Astrocyte (in vitro differentiated cells and primary cell): ENCODE measurements at regions not wholly inside any gene's neighbourhood (a gene's known extent, or its start where the extent isn't known, plus 50 kb on each side); places are given as distances from the start of the nearest gene placed in this dataset.
A peak's percentile ranks its signal among the peaks of the same experiment; 100 is the strongest.

Source experiments
- DNase-seq: peaks from one replicate; pipeline ENCODE4 v3.0.0-alpha.2; 2010; ENCODE audit warnings: low read depth
- FAIRE-seq: peaks from 2 replicates; lab custom pipeline; 2011; peaks lifted over from hg19 to GRCh38; lab: Jason Lieb, UNC
- H2AFZ ChIP-seq: 2 replicates; pipeline ENCODE4 v1.6.0; 2012; ENCODE audit warnings: low read depth, low read length, inconsistent platforms
- H3K27ac ChIP-seq: 2 replicates; pipeline ENCODE4 v1.5.1; 2011; ENCODE audit warnings: low read depth, low read length, inconsistent platforms
- H3K27me3 ChIP-seq: 2 replicates; pipeline ENCODE4 v1.6.0; 2011; ENCODE audit warnings: low read length, inconsistent platforms; ENCODE audit not compliant: insufficient read depth
- H3K36me3 ChIP-seq: 2 replicates; pipeline ENCODE4 v1.5.1; 2011; ENCODE audit warnings: low read length, inconsistent platforms; ENCODE audit not compliant: insufficient read depth
- H3K4me1 ChIP-seq: 2 replicates; pipeline ENCODE4 v1.5.1; 2011; ENCODE audit warnings: low read length, inconsistent platforms; ENCODE audit not compliant: insufficient read depth
- H3K4me2 ChIP-seq: 2 replicates; pipeline ENCODE4 v1.6.0; 2012; ENCODE audit warnings: low read length, inconsistent platforms
- H3K4me3 ChIP-seq: 2 replicates; pipeline ENCODE4 v1.5.1; 2011; ENCODE audit warnings: low read depth, mild to moderate bottlenecking, low read length, inconsistent platforms; ENCODE audit not compliant: insufficient read depth
- H3K79me2 ChIP-seq: 2 replicates; pipeline ENCODE4 v1.6.0; 2012; ENCODE audit warnings: mild to moderate bottlenecking, low read length, inconsistent platforms; ENCODE audit not compliant: insufficient read depth
- H3K9ac ChIP-seq: 2 replicates; pipeline ENCODE4 v1.6.0; 2012; ENCODE audit warnings: mild to moderate bottlenecking, low read length, inconsistent platforms
- H3K9me3 ChIP-seq: 2 replicates; pipeline ENCODE4 v1.5.1; 2012; ENCODE audit warnings: low read depth, mild to moderate bottlenecking, low read length, inconsistent platforms; ENCODE audit not compliant: insufficient read depth
- H4K20me1 ChIP-seq: 2 replicates; pipeline ENCODE4 v1.6.0; 2012; ENCODE audit warnings: low read length, inconsistent platforms; ENCODE audit not compliant: insufficient read depth
- H3K27ac Mint-ChIP-seq: one replicate; pipeline ENCODE4 v1.8.0; 2021; ENCODE audit warnings: mild to moderate bottlenecking, mixed read lengths; ENCODE audit not compliant: unreplicated experiment
- H3K27me3 Mint-ChIP-seq: one replicate; pipeline ENCODE4 v1.8.0; 2021; ENCODE audit warnings: low read depth, mixed read lengths; ENCODE audit not compliant: unreplicated experiment
- H3K36me3 Mint-ChIP-seq: one replicate; pipeline ENCODE4 v1.8.0; 2021; ENCODE audit warnings: low read depth, mixed read lengths; ENCODE audit not compliant: unreplicated experiment
- H3K4me1 Mint-ChIP-seq: one replicate; pipeline ENCODE4 v1.8.0; 2021; ENCODE audit warnings: low read depth, mixed read lengths; ENCODE audit not compliant: unreplicated experiment
- H3K4me3 Mint-ChIP-seq: one replicate; pipeline ENCODE4 v1.8.0; 2021; ENCODE audit warnings: mild to moderate bottlenecking, moderate library complexity, mixed read lengths; ENCODE audit not compliant: unreplicated experiment
- H3K9me3 Mint-ChIP-seq: one replicate; pipeline ENCODE4 v1.8.0; 2021; ENCODE audit warnings: mild to moderate bottlenecking, mixed read lengths; ENCODE audit not compliant: unreplicated experiment
- CTCF ChIP-seq: IDR thresholded peaks from 2 replicates; pipeline ENCODE4 v1.5.1; 2011; ENCODE audit warnings: low read depth, mild to moderate bottlenecking, inconsistent platforms, low read length, moderate library complexity; ENCODE audit not compliant: insufficient read depth
- EZH2 ChIP-seq: IDR thresholded peaks from 2 replicates; pipeline ENCODE4 v1.6.1; 2012; ENCODE audit warnings: mild to moderate bottlenecking, low read length, inconsistent platforms; ENCODE audit not compliant: insufficient read depth

- TF ChIP-seq CTCF = no peak
- TF ChIP-seq EZH2 = no peak
- Histone ChIP-seq H3K27ac (peak overlapping the region; percentile 93), H3K4me3 (no peak overlapping the region), H3K79me2 (no peaks in the 10 kb centered on the region), H3K27me3 (no peaks in the 10 kb centered on the region), H4K20me1 (no peaks in the 10 kb centered on the region), H2AFZ (peak overlapping the region; percentile 8), H3K4me1 (peaks cover 17% of the 10 kb centered on the region), H3K4me2 (peak overlapping the region; percentile 64), H3K9ac (peak overlapping the region; percentile 79), H3K9me3 (no peaks in the 10 kb centered on the region), H3K36me3 (no peaks in the 10 kb centered on the region)
- FAIRE-seq (peak; percentile 78), DNase-seq (peak; percentile 98)
- Mint-ChIP-seq H3K27me3 (no peaks in the 10 kb centered on the region), H3K4me3 (no peak overlapping the region), H3K27ac (peak overlapping the region; percentile 48), H3K36me3 (no peaks in the 10 kb centered on the region), H3K9me3 (no peaks in the 10 kb centered on the region), H3K4me1 (peaks cover 19% of the 10 kb centered on the region)
These were observed 149.3 kb downstream of the COL6A3 start for GRCh38 chr2:237264480-237265219.

- H3K4me1 Mint-ChIP-seq = peaks cover 26% of the 10 kb centered on the region
- H3K4me3 ChIP-seq = no peak overlapping the region
These were observed 145.8 kb downstream of the COL6A3 start for GRCh38 chr2:237268004-237268708.

More at GRCh38 chr2:237268004-237268708, 145.8 kb downstream of the COL6A3 start:
- TF ChIP-seq CTCF = no peak
- Histone ChIP-seq H3K27me3 (no peaks in the 10 kb centered on the region), H3K79me2 (no peaks in the 10 kb centered on the region), H3K36me3 (no peaks in the 10 kb centered on the region), H4K20me1 (no peaks in the 10 kb centered on the region), H2AFZ (no peak overlapping the region), H3K27ac (no peak overlapping the region), H3K4me2 (no peak overlapping the region), H3K9me3 (no peaks in the 10 kb centered on the region), H3K9ac (no peak overlapping the region), H3K4me1 (peaks cover 17% of the 10 kb centered on the region)
- no peak for DNase-seq
- no peaks in the 10 kb centered on the region for H3K36me3 Mint-ChIP-seq
- peak; percentile 17 for FAIRE-seq
- H3K9me3 Mint-ChIP-seq = peaks cover 3% of the 10 kb centered on the region
- H3K27ac Mint-ChIP-seq = no peak overlapping the region
- peak overlapping the region; percentile 54 for H3K4me3 Mint-ChIP-seq
- H3K27me3 Mint-ChIP-seq = no peaks in the 10 kb centered on the region
